Activated CD4-positive, alpha-beta T cell treated with anti-CD3 and anti-CD28 coated beads, Interleukin-2, amount 10 ng/mL, durations not matched to agents 24 days and 14 days (primary cell): ENCODE measurements at regions not wholly inside any gene's neighbourhood (a gene's known extent, or its start where the extent isn't known, plus 50 kb on each side); places are given as distances from the start of the nearest gene placed in this dataset.

Source experiments
- DNase-seq: peaks from one replicate; pipeline ENCODE4 v3.0.0; 2022
- H3K27ac Mint-ChIP-seq: one replicate; pipeline ENCODE4 v1.8.0; 2022; ENCODE audit warnings: mild to moderate bottlenecking, mixed read lengths
- H3K27me3 Mint-ChIP-seq: one replicate; pipeline ENCODE4 v1.8.0; 2022; ENCODE audit warnings: mixed read lengths
- H3K36me3 Mint-ChIP-seq: one replicate; pipeline ENCODE4 v1.8.0; 2022; ENCODE audit warnings: low read depth, mild to moderate bottlenecking, mixed read lengths
- H3K4me1 Mint-ChIP-seq: one replicate; pipeline ENCODE4 v1.8.0; 2021; ENCODE audit warnings: mixed read lengths
- H3K4me3 Mint-ChIP-seq: one replicate; pipeline ENCODE4 v1.8.0; 2022; ENCODE audit warnings: mild to moderate bottlenecking, moderate library complexity, mixed read lengths
- H3K9me3 Mint-ChIP-seq: one replicate; pipeline ENCODE4 v1.8.0; 2021; ENCODE audit warnings: mixed read lengths
- intact Hi-C: fragments of 100-400 bp; cut with micrococcal nuclease; formaldehyde crosslinking; loops from one replicate; pipeline ENCODE4 v1.15.1; 2023

DNA sequence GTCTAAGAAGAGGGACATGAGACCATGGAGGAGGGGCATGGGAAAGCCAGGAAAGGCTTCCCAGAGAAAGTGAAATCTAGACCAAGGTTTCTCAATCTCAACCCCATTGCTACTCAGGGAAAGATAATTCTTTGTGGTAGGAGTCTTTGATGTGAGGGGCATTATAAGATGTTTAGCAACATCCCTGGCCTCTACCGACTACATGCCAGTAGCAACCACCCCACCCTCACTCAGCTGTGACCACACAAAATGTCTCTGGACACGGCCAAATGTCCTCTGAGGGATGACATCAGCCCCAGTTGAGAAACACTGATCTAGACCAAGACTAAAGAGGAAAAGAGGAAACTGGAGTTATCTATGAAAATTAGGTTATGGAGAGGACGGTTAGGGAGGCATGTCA is 298.5 kb upstream of the KIF2A start:
- Mint-ChIP-seq H3K27me3 (no peaks in the 10 kb centered on the region), H3K9me3 (no peaks in the 10 kb centered on the region), H3K4me1 (no peaks in the 10 kb centered on the region), H3K36me3 (no peaks in the 10 kb centered on the region), H3K27ac (no peak overlapping the region), H3K4me3 (no peak overlapping the region)
- no peak for DNase-seq
- intact Hi-C loops: no loop called here

DNA sequence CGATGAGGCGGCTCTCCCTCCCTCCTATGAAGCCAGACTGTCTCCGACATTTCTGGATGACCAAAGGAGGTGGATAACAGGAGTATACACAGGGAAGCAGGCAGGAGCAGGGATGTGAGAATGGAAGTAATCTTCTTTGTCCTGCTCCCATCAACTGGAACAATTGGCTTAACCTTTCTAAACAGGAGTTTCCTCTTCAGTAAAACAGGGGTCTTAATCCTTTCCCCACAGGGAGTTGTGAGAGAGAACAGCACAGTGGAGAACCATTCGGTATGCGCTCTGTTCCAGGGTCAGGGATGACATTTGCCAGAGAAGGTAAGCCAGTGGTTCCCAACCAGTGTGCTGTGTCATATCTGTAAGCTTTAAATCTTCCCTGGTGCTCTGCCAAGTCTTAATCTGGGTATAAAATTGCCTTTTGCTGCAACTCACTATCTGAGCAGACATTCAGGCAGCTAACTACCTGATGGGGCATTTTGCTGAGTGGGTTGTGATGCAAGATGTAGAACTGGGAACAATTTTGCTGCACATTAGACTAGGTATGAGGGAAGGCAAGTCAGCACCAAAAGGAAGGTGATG is 294.8 kb upstream of the KIF2A start:
- no peak for DNase-seq
- intact Hi-C loops: no loop called here
- H3K27me3 Mint-ChIP-seq: no peaks in the 10 kb centered on the region

DNA sequence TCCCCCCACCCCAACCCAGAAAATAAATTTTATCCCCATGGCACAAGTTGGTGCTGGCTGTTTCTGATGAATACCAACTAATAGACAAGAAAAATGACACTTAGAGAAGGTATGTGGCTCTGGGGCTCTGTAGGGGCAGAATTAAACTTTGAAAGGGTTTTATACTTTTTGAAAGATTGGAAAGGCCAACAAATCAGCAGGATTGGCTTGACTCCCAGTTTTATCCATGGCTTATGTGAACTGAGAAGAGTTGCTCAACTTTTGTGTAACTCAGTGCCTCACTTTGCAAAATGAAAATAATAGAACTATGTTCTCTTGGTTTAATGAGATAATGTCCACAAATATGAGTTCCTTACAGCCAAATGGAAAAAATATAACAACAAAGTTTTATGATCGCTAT is 288.9 kb upstream of the KIF2A start:
- H3K4me1 Mint-ChIP-seq: no peaks in the 10 kb centered on the region
- DNase-seq: no peak
- no peak overlapping the region for H3K4me3 Mint-ChIP-seq
- intact Hi-C loops: no loop called here
- no peak overlapping the region for H3K27ac Mint-ChIP-seq
- H3K36me3 Mint-ChIP-seq: no peaks in the 10 kb centered on the region
- no peaks in the 10 kb centered on the region for H3K27me3 Mint-ChIP-seq
- H3K9me3 Mint-ChIP-seq: no peaks in the 10 kb centered on the region

More for the DNA sequence above, 294.8 kb upstream of the KIF2A start:
- H3K9me3 Mint-ChIP-seq: no peaks in the 10 kb centered on the region
- no peaks in the 10 kb centered on the region for H3K36me3 Mint-ChIP-seq
- H3K4me1 Mint-ChIP-seq: no peaks in the 10 kb centered on the region
- H3K4me3 Mint-ChIP-seq: no peak overlapping the region
- no peak overlapping the region for H3K27ac Mint-ChIP-seq

DNA sequence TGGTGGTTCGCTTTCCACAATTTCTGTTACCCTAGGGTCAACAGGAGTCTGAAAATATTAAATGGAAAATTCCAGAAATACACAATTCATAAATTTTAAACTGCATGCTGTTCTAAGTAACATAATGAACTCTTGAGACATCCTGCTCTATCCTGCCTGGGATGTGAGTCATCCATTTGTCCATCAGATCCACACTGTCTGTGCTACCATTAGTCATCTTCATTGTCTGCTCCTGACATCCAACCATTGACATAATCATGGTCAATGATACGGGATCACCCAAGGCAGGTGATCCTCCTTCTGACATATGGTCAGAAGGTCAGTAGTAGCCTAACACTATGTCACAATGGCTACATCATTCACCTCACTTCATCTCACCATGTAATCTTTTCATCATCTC is 276.7 kb upstream of the KIF2A start:
- intact Hi-C loops: no loop called here
- H3K36me3 Mint-ChIP-seq: no peaks in the 10 kb centered on the region
- H3K4me1 Mint-ChIP-seq: no peaks in the 10 kb centered on the region
- H3K4me3 Mint-ChIP-seq: no peak overlapping the region
- DNase-seq: no peak
- no peak overlapping the region for H3K27ac Mint-ChIP-seq
- peaks cover 3% of the 10 kb centered on the region for H3K9me3 Mint-ChIP-seq
- no peaks in the 10 kb centered on the region for H3K27me3 Mint-ChIP-seq

DNA sequence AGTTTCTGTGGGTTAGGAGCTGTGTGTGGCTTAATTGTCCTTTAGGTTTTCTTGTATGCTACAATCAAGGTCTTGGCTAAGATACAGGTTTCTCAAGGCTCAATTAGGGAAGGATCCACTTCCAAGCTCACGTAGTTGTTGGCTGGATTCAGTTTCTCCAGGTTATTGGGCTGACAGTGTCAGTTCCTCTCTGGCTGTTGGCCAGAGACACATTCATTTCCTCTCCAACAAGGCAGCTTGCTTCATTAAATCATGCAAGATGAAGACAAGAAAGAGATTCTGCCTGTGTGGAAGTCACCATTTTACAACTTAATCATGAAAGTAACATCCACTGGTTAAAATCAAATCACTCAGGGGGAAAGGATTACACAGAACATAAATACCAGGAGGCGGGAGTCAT is 275.7 kb upstream of the KIF2A start:
- Mint-ChIP-seq H3K9me3 (peaks cover 3% of the 10 kb centered on the region), H3K4me3 (no peak overlapping the region), H3K27me3 (no peaks in the 10 kb centered on the region), H3K36me3 (no peaks in the 10 kb centered on the region), H3K27ac (no peak overlapping the region), H3K4me1 (no peaks in the 10 kb centered on the region)
- intact Hi-C loops: no loop called here
- no peak for DNase-seq

DNA sequence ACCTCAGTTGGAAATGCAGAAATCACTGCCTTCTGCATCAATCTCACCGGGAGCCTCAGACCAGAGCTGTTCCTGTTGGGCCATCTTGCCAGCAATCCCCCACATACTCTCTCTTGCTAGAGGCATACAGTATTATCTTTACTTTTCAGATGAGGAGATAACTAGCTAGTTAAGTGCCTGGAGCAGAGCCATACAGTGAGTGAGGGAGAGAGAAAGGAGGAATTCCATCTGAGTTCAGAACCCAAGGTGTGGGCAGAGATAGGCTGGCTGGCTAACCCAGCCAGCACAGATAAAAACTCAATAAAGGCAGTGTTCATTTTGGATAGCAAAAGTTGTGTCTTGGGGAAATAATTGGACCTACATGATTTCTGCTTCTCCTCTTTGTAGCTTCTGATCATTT is 268.0 kb upstream of the KIF2A start:
- Mint-ChIP-seq H3K9me3 (no peaks in the 10 kb centered on the region), H3K4me1 (no peaks in the 10 kb centered on the region), H3K27me3 (no peaks in the 10 kb centered on the region)

DNA sequence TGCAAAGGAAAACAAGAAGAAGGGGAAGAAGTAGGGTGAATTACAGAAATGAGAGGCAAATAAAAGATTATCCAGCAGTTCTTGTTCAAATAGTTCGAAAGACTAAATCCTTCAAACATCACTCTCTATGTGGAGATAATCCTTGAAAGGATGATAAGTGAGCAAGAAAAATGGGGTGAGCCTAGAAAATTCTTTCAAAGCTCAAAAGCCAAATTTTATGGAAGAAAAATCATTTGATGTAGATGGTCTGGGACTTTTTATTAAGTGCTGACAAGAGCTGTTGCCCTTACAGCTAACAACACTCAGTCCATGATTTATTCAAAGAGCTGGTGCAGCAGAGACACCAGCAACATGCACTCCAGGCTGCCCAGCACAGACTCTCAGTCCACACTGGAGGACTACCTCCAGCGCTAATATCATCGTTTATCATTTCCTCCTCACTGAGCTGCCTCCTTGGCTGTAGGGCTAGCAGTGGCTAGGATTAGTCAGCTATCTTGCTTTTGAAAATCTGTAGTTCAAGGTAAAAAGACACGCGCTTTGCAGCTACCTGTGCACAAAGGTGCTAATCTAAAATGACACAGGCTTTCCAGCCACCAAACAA is 264.8 kb upstream of the KIF2A start:
- no peaks in the 10 kb centered on the region for H3K36me3 Mint-ChIP-seq
- intact Hi-C loops: no loop called here
- no peaks in the 10 kb centered on the region for H3K4me1 Mint-ChIP-seq
- no peaks in the 10 kb centered on the region for H3K9me3 Mint-ChIP-seq
- DNase-seq: no peak
- no peak overlapping the region for H3K4me3 Mint-ChIP-seq
- H3K27ac Mint-ChIP-seq: no peak overlapping the region
- no peaks in the 10 kb centered on the region for H3K27me3 Mint-ChIP-seq

More for the DNA sequence above, 268.0 kb upstream of the KIF2A start:
- intact Hi-C loops: no loop called here
- no peak overlapping the region for H3K4me3 Mint-ChIP-seq
- H3K27ac Mint-ChIP-seq: no peak overlapping the region
- no peak for DNase-seq
- no peaks in the 10 kb centered on the region for H3K36me3 Mint-ChIP-seq

DNA sequence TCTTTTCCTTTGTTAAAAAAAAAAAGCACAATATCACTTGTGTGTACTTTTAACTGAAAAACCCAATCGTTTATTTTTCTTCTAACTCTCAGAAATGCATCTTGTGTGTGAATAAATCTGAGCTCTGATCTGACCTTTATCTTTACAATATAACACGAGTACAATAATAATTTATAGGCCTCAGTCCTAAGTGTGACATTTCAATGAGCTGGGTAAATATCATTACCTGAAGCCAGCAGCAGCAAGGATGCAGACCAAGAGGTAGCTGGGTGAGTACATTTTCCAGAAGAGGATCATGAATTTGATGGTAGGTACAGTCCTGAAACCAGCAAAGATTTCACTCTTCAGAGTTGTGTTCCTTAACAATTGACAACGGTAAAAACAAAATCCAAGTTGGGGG is 264.0 kb upstream of the KIF2A start:
- Mint-ChIP-seq H3K27me3 (no peaks in the 10 kb centered on the region), H3K4me1 (no peaks in the 10 kb centered on the region), H3K9me3 (no peaks in the 10 kb centered on the region), H3K27ac (no peak overlapping the region), H3K36me3 (no peaks in the 10 kb centered on the region), H3K4me3 (no peak overlapping the region)
- DNase-seq: no peak
- intact Hi-C loops: no loop called here

DNA sequence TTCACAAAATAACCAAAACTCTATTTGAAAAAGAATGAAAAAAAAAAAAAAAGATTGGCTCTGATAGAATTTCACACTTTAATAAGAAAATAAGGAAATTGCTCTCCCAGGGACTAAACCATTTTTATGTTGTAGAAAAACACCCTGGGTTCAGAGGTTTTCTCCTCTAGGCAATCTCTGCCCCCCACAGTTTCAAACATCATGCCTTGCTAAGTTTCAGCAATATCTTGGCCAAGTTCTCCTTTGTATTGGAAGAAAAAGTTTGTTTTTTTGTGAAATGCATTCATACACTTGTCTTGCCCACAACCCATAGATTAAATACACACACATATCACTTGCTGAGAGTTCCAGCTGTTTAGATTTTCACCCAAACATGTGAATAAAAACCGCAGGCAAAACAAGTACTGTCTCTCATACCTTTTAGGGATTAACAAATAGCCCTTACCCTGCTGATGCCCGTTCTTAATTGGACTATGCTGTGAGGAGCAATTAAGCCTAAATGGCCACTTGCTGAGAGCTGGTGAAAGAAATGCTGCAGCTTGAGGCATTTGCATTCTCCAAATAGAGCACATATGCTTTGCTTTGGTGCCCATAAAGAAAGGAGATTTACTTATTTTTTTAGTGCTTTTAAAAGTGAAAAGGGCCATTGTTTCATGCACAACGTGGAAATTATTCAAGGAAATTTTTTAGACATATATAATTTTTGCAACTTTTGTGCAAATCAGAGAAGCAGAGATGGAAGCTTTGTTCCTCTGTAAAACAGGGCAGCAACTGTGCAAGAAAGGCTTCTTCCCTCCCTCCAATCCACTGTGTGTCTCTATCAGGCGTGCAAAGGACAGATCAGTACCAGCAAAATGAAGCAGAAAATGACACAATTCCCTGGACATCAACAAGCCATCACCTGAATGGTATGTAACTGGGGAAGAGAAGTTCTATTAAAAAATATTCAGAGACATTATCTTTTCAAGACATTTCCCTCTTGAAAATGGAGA is 262.4 kb upstream of the KIF2A start:
- no peaks in the 10 kb centered on the region for H3K36me3 Mint-ChIP-seq
- H3K27me3 Mint-ChIP-seq: peaks cover 5% of the 10 kb centered on the region
- intact Hi-C loops: no loop called here
- H3K4me1 Mint-ChIP-seq: no peaks in the 10 kb centered on the region
- no peak for DNase-seq
- H3K9me3 Mint-ChIP-seq: peaks cover 2% of the 10 kb centered on the region
- no peak overlapping the region for H3K4me3 Mint-ChIP-seq
- no peak overlapping the region for H3K27ac Mint-ChIP-seq

DNA sequence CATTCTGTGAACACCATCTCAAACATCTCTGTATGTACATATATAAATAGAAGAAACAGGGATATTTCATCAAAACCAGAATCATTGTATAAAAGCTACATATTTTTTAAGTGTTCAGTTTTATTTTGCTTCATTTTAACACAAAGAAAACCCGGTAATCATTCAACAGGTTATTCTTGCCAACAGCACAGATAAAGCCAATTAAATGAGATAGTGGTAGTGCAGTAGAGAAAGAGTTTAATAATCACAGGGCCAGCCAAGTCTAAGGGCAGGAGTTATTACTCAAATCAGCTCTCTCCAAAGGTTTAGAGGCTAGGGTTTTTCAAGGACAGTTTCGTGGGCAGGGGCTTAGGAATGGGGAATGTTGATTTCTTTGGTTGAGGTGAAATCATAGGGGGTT is 261.0 kb upstream of the KIF2A start:
- peaks cover 12% of the 10 kb centered on the region for H3K27me3 Mint-ChIP-seq
- peaks cover 4% of the 10 kb centered on the region for H3K9me3 Mint-ChIP-seq
- H3K4me3 Mint-ChIP-seq: no peak overlapping the region
- no peak for DNase-seq
- intact Hi-C loops: no loop called here
- no peak overlapping the region for H3K27ac Mint-ChIP-seq
- no peaks in the 10 kb centered on the region for H3K36me3 Mint-ChIP-seq
- no peaks in the 10 kb centered on the region for H3K4me1 Mint-ChIP-seq

DNA sequence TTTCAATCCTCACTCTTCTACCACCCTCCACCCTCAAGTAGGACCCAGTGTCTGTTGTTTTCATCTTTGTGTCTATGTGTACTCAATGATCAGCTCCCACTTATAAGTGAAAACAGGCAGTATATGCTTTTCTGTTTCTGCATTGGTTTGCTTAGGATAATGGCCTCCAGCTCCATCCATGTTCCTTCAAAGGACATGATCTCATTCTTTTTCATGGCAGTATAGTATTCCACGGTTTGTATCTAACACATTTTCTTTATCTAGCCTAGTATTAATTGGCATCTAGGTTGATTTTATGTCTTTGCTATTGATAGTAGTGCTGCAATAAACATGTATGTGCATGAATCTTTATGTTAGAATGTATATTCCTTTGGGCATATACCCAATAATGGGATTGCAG is 259.8 kb upstream of the KIF2A start:
- peaks cover 13% of the 10 kb centered on the region for H3K27me3 Mint-ChIP-seq
- H3K36me3 Mint-ChIP-seq: no peaks in the 10 kb centered on the region
- no peak overlapping the region for H3K27ac Mint-ChIP-seq
- no peak for DNase-seq
- intact Hi-C loops: no loop called here
- H3K4me1 Mint-ChIP-seq: no peaks in the 10 kb centered on the region
- H3K9me3 Mint-ChIP-seq: peaks cover 4% of the 10 kb centered on the region
- H3K4me3 Mint-ChIP-seq: no peak overlapping the region

DNA sequence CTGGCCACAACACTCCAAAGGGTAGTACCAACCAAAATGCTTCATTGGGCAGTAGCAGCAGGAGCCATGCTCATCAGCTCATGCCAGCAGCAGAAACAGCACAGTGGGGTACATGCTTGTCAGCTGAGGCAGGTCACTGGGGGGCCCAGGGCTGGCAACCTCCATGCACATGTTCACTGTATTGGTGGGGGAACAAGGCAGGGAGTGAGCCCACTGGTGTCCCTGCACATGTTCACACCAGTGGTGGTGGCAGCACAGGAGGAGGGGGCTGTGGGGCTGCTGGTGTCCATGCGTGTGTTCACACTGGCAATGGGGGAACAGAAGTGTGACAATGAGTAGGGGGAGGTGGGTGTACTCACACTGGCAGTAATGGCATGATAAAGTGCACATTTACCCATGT is 254.3 kb upstream of the KIF2A start:
- no peaks in the 10 kb centered on the region for H3K4me1 Mint-ChIP-seq
- no peaks in the 10 kb centered on the region for H3K36me3 Mint-ChIP-seq
- H3K4me3 Mint-ChIP-seq: no peak overlapping the region
- intact Hi-C loops: no loop called here
- peaks cover 4% of the 10 kb centered on the region for H3K9me3 Mint-ChIP-seq
- H3K27ac Mint-ChIP-seq: no peak overlapping the region
- H3K27me3 Mint-ChIP-seq: peaks cover 13% of the 10 kb centered on the region
- no peak for DNase-seq

DNA sequence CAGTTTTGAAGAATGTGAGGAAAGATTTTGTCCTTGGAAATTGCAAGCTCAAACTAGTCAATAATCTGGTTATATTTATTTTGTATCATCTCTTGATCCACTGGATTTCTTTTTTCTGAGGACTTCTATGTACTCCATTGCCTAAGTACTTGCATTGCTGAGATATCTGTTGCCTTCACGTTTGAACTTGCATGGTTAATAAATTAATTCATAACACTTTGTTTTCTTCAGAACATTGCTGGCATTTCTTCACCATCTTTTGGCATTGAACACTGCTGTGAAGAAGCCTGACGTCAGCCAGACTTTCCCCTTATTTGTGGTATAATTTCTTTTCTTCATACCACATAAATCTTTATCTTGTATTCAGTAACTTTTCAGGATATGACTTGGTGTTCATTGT is 246.0 kb upstream of the KIF2A start:
- no peaks in the 10 kb centered on the region for H3K4me1 Mint-ChIP-seq
- no peaks in the 10 kb centered on the region for H3K36me3 Mint-ChIP-seq
- no peaks in the 10 kb centered on the region for H3K9me3 Mint-ChIP-seq
- H3K27me3 Mint-ChIP-seq: peaks cover 2% of the 10 kb centered on the region
- no peak overlapping the region for H3K4me3 Mint-ChIP-seq
- no peak overlapping the region for H3K27ac Mint-ChIP-seq
- intact Hi-C loops: no loop called here
- no peak for DNase-seq

DNA sequence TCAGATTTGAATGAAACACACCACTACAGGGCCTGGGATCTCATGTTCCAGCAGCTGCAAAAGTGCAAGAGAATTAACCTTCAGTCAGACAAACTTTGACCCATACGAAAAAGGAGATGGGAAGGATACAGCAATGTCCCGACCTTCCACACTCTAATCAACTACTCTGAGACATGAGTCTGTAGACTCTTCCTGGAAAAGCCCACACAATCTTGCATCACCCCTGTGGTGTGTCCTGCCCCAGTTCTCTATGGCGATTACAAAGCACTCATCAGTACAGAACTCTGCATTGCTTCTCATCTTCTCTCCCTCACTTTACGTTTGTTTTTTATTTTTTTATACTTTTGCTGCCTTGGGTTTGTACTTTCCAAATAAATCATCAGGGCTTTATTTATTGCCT is 241.0 kb upstream of the KIF2A start:
- intact Hi-C loops: no loop called here
- Mint-ChIP-seq H3K4me1 (no peaks in the 10 kb centered on the region), H3K36me3 (no peaks in the 10 kb centered on the region), H3K4me3 (no peak overlapping the region), H3K27me3 (peaks cover 2% of the 10 kb centered on the region), H3K9me3 (no peaks in the 10 kb centered on the region), H3K27ac (no peak overlapping the region)
- no peak for DNase-seq
